HepG2 (cell line): ENCODE measurements at regions not wholly inside any gene's neighbourhood (a gene's known extent, or its start where the extent isn't known, plus 50 kb on each side); places are given as distances from the start of the nearest gene placed in this dataset.

ENCODE experiments used
- ATAC-seq: fragments of 200-7000 bp; cut with Tn5 transposase; 3 replicates; pipeline ENCODE4 v1.9.1; 2020; ENCODE audit warnings: mild to moderate bottlenecking, moderate library complexity
- BruUV-seq: library from RNA; stranded (reverse); fragments of 400-500 nt; replicated peaks from 2 replicates; lab custom pipeline; 2021; lab: Mats Ljungman, UMichigan
- CTCF ChIA-PET: fragments of 300-600 bp; formaldehyde crosslinking; extraction: SDS; loops from one replicate; lab custom pipeline; 2021; ENCODE audit warnings: low total read pairs, inconsistent platforms, low intra/inter-chr PET ratio; lab: Yijun Ruan, JAX
- POLR2A ChIA-PET: fragments of 350-600 bp; sonication (Branson Sonifier 250); formaldehyde crosslinking; loops from one replicate; lab custom pipeline; 2020; ENCODE audit warnings: antibody characterized with exemption, inconsistent platforms; lab: Yijun Ruan, JAX
- DNase-seq: peaks from one replicate; pipeline ENCODE4 v3.0.0-alpha.2; 2015; ENCODE audit warnings: low spot score
- FAIRE-seq: peaks from 3 replicates; lab custom pipeline; 2011; peaks lifted over from hg19 to GRCh38; lab: Jason Lieb, UNC
- H2AFZ ChIP-seq: one replicate; pipeline ENCODE4 v1.6.1; 2011; ENCODE audit warnings: low read length, inconsistent platforms
- H3K27ac ChIP-seq: fragments of 300-600 bp; 3 replicates; pipeline ENCODE4 v1.8.0; 2011; ENCODE audit warnings: mixed run types, mild to moderate bottlenecking, mixed read lengths, low read length, inconsistent platforms; ENCODE audit not compliant: insufficient read depth; ENCODE audit errors: extremely low read length
- H3K27me3 ChIP-seq, 2 experiments: fragments of 200-600 bp in 1 of 2; 2 replicates in 1 of 2; 3 replicates in 1 of 2; pipeline versions ENCODE4 v1.6.0 to v1.8.0; 2011; ENCODE audit warnings: low read length in 2 of 2, mild to moderate bottlenecking in 2 of 2, moderate library complexity in 2 of 2, inconsistent platforms in 1 of 2; ENCODE audit not compliant: insufficient read depth in 2 of 2, control insufficient read depth in 1 of 2
- H3K36me3 ChIP-seq, 2 experiments: fragments of 200-600 bp in 1 of 2; replicated peaks in 1 of 2; 2 replicates in 1 of 2; 3 replicates in 1 of 2; pipeline versions ENCODE4 v1.5.1 to v1.8.0; 2011; ENCODE audit warnings: low read length in 2 of 2, inconsistent platforms in 1 of 2; ENCODE audit not compliant: insufficient read depth in 2 of 2, control insufficient read depth in 1 of 2
- H3K4me1 ChIP-seq: 2 replicates; pipeline ENCODE4 v1.5.1; 2012; ENCODE audit warnings: low read length, inconsistent platforms; ENCODE audit not compliant: insufficient read depth
- H3K4me2 ChIP-seq: 2 replicates; pipeline ENCODE4 v1.6.0; 2011; ENCODE audit warnings: low read depth, low read length, inconsistent platforms
- H3K4me3 ChIP-seq, 3 experiments: fragments of 200-600 bp in 1 of 3; sonication (generic), shearing (Covaris generic) in 1 of 3; replicated peaks in 1 of 3; 2 replicates each; pipeline ENCODE4 v1.5.1; 2011 to 2016; ENCODE audit warnings: low read length in 3 of 3, inconsistent platforms in 2 of 3, low read depth in 2 of 3, mild to moderate bottlenecking in 2 of 3, control low read depth in 1 of 3, mixed read lengths in 1 of 3; ENCODE audit not compliant: insufficient read depth in 1 of 3
- H3K79me2 ChIP-seq: one replicate; pipeline ENCODE4 v1.6.1; 2011; ENCODE audit warnings: low read length, inconsistent platforms; ENCODE audit not compliant: insufficient read depth
- H3K9ac ChIP-seq: 2 replicates; pipeline ENCODE4 v1.6.0; 2011; ENCODE audit warnings: mild to moderate bottlenecking, low read depth, low read length, inconsistent platforms; ENCODE audit not compliant: insufficient read depth
- H3K9me3 ChIP-seq: 2 replicates; pipeline ENCODE4 v1.5.1; 2012; ENCODE audit warnings: mild to moderate bottlenecking, low read length
- H4K20me1 ChIP-seq: 2 replicates; pipeline ENCODE4 v1.6.0; 2011; ENCODE audit warnings: inconsistent platforms, mild to moderate bottlenecking, low read length, moderate library complexity; ENCODE audit not compliant: insufficient read depth
- BRCA1 ChIP-seq: sonication (generic); formaldehyde crosslinking; IDR thresholded peaks from 2 replicates; pipeline ENCODE4 v1.4.0; 2020; ENCODE audit warnings: missing genetic modification reagents
- MBNL3 ChIP-seq: fragments of 250-450 bp; sonication (Bioruptor Pico); conservative IDR thresholded peaks from 2 replicates; pipeline ENCODE4 v1.8.0; 2022; ENCODE audit warnings: mild to moderate bottlenecking, inconsistent platforms
- NR2F2 ChIP-seq: IDR thresholded peaks from 2 replicates; pipeline ENCODE4 v1.6.1; 2012; ENCODE audit warnings: low read depth, inconsistent platforms, borderline replicate concordance
- RBM22 ChIP-seq: fragments of 200-400 bp; formaldehyde crosslinking; optimal IDR thresholded peaks from 2 replicates; pipeline ENCODE3; 2017; ENCODE audit warnings: mild to moderate bottlenecking, low read length, moderate library complexity
- ZFP1 ChIP-seq: IDR thresholded peaks from 2 replicates; pipeline ENCODE4 v1.6.1; 2016
- ZNF101 ChIP-seq: sonication (generic); formaldehyde crosslinking; IDR thresholded peaks from 2 replicates; pipeline ENCODE4 v1.4.0; 2020; ENCODE audit warnings: mild to moderate bottlenecking, low read depth, missing genetic modification reagents, borderline replicate concordance
- ZNF33A ChIP-seq: sonication (generic); formaldehyde crosslinking; IDR thresholded peaks from 2 replicates; pipeline ENCODE4 v1.5.1; 2020; ENCODE audit warnings: missing genetic modification reagents, mild to moderate bottlenecking, moderate library complexity, borderline replicate concordance
- ZNF382 ChIP-seq: sonication (generic); formaldehyde crosslinking; IDR thresholded peaks from 2 replicates; pipeline ENCODE4 v1.5.0; 2020; ENCODE audit warnings: missing genetic modification reagents, mild to moderate bottlenecking, borderline replicate concordance
- ZNF432 ChIP-seq: sonication (generic); formaldehyde crosslinking; IDR thresholded peaks from 2 replicates; pipeline ENCODE4 v1.5.0; 2020; ENCODE audit warnings: missing genetic modification reagents, mild to moderate bottlenecking, borderline replicate concordance
- ZNF777 ChIP-seq: sonication (generic); formaldehyde crosslinking; IDR thresholded peaks from 2 replicates; pipeline ENCODE4 v1.4.0; 2020; ENCODE audit warnings: missing genetic modification reagents
- WGBS: methylation state at CpG from one replicate; pipeline ENCODE4 v1.1.6; 2017; ENCODE audit warnings: low lambda C conversion rate; 5-methylcytosine and 5-hydroxymethylcytosine counted together
- in situ Hi-C: cut with HindIII; loops from 2 replicates; pipeline ENCODE4 v1.10.0; 2017; ENCODE audit warnings: low pct_unique_long_range_greater_than_20kb; ENCODE audit not compliant: extremely low pct_ligation_motif_present
- intact Hi-C: fragments of 100-400 bp; cut with micrococcal nuclease; formaldehyde crosslinking; loops from one replicate; pipeline ENCODE4 v1.10.0; 2022; ENCODE audit not compliant: unreplicated experiment
- TF ChIP-seq, protein P1 (sequence below), 2 experiments: fragments of 450-650 bp in 1 of 2; sonication (generic) in 1 of 2; formaldehyde crosslinking in 1 of 2; IDR thresholded peaks; 2 replicates each; pipeline versions ENCODE4 v1.6.1 to v1.8.0; 2016 to 2022; ENCODE audit warnings: antibody characterized with exemption in 1 of 2, mild to moderate bottlenecking in 1 of 2, missing genetic modification reagents in 1 of 2
- TF ChIP-seq, protein P2 (sequence below): sonication (generic); formaldehyde crosslinking; IDR thresholded peaks from 2 replicates; pipeline ENCODE4 v1.4.0; 2020; ENCODE audit warnings: missing genetic modification reagents, borderline replicate concordance
- TF ChIP-seq, protein P3 (sequence below): sonication (generic); formaldehyde crosslinking; IDR thresholded peaks from 2 replicates; pipeline ENCODE4 v1.8.0; 2023; ENCODE audit warnings: mild to moderate bottlenecking, missing genetic modification reagents

DNA sequence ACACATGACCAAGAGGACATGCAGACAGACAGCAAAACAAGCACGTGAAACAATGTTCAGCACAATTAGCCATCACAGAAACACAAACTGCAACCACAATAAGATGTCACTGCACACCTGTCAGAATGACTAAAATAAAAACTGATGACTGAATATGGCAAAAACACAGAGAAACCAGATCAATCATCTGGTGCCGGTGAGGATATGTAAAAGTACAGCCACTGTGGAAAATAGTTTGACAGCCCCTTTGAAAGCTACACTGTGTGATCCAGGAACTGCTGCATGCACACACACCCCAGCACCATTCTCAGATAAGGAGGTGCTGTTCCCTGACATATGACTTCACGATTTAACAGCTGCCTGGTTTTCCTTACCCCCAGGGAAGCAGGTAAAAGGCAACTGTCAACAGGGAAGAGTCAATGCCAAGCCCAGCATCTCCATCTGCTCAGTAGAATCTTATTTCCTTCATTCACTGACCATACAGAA lies 238.1 kb upstream of the HSFY2 start:
- FAIRE-seq (no peak), ATAC-seq (no peak), DNase-seq (no peak)
- Histone ChIP-seq H3K36me3 (no peaks in the 10 kb centered on the region), H3K4me1 (no peaks in the 10 kb centered on the region), H3K9me3 (no peaks in the 10 kb centered on the region), H3K4me2 (no peak overlapping the region), H3K4me3 (no peak overlapping the region), H3K79me2 (no peaks in the 10 kb centered on the region), H3K27ac (no peak overlapping the region), H3K27me3 (no peaks in the 10 kb centered on the region), H4K20me1 (no peaks in the 10 kb centered on the region), H2AFZ (no peak overlapping the region), H3K9ac (no peak overlapping the region)
- in situ Hi-C loops: no loop called here
- ChIA-PET POLR2A (no interaction called here), CTCF (no interaction called here)
- intact Hi-C loops: no loop called here
- BruUV-seq: no TSS peak
- WGBS: 50% methylated on average over 2 of the region's 3 CpGs
- TF ChIP-seq, protein P1, sequence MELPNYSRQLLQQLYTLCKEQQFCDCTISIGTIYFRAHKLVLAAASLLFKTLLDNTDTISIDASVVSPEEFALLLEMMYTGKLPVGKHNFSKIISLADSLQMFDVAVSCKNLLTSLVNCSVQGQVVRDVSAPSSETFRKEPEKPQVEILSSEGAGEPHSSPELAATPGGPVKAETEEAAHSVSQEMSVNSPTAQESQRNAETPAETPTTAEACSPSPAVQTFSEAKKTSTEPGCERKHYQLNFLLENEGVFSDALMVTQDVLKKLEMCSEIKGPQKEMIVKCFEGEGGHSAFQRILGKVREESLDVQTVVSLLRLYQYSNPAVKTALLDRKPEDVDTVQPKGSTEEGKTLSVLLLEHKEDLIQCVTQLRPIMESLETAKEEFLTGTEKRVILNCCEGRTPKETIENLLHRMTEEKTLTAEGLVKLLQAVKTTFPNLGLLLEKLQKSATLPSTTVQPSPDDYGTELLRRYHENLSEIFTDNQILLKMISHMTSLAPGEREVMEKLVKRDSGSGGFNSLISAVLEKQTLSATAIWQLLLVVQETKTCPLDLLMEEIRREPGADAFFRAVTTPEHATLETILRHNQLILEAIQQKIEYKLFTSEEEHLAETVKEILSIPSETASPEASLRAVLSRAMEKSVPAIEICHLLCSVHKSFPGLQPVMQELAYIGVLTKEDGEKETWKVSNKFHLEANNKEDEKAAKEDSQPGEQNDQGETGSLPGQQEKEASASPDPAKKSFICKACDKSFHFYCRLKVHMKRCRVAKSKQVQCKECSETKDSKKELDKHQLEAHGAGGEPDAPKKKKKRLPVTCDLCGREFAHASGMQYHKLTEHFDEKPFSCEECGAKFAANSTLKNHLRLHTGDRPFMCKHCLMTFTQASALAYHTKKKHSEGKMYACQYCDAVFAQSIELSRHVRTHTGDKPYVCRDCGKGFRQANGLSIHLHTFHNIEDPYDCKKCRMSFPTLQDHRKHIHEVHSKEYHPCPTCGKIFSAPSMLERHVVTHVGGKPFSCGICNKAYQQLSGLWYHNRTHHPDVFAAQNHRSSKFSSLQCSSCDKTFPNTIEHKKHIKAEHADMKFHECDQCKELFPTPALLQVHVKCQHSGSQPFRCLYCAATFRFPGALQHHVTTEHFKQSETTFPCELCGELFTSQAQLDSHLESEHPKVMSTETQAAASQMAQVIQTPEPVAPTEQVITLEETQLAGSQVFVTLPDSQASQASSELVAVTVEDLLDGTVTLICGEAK (IDR thresholded peaks at IDR 0.05): no peak
- TF ChIP-seq, protein P1 (CRISPR knock-in tag; IDR thresholded peaks at IDR 0.05): no peak
- TF ChIP-seq ZNF777 (no peak), ZNF382 (CRISPR knock-in tag) (no peak), ZFP1 (no peak), ZNF432 (CRISPR knock-in tag) (no peak), MBNL3 (no peak), BRCA1 (no peak), ZNF33A (CRISPR knock-in tag) (no peak), RBM22 (no peak), NR2F2 (no peak), ZNF101 (CRISPR knock-in tag) (no peak)
- TF ChIP-seq, protein P2, sequence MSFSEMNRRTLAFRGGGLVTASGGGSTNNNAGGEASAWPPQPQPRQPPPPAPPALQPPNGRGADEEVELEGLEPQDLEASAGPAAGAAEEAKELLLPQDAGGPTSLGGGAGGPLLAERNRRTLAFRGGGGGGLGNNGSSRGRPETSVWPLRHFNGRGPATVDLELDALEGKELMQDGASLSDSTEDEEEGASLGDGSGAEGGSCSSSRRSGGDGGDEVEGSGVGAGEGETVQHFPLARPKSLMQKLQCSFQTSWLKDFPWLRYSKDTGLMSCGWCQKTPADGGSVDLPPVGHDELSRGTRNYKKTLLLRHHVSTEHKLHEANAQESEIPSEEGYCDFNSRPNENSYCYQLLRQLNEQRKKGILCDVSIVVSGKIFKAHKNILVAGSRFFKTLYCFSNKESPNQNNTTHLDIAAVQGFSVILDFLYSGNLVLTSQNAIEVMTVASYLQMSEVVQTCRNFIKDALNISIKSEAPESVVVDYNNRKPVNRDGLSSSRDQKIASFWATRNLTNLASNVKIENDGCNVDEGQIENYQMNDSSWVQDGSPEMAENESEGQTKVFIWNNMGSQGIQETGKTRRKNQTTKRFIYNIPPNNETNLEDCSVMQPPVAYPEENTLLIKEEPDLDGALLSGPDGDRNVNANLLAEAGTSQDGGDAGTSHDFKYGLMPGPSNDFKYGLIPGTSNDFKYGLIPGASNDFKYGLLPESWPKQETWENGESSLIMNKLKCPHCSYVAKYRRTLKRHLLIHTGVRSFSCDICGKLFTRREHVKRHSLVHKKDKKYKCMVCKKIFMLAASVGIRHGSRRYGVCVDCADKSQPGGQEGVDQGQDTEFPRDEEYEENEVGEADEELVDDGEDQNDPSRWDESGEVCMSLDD: no peak
- TF ChIP-seq, protein P3, sequence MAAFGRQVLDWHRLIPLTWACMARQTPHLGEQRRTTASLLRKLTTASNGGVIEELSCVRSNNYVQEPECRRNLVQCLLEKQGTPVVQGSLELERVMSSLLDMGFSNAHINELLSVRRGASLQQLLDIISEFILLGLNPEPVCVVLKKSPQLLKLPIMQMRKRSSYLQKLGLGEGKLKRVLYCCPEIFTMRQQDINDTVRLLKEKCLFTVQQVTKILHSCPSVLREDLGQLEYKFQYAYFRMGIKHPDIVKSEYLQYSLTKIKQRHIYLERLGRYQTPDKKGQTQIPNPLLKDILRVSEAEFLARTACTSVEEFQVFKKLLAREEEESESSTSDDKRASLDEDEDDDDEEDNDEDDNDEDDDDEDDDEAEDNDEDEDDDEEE: no peak
